Panc1 (cell line): ENCODE measurements at regions not wholly inside any gene's neighbourhood (a gene's known extent, or its start where the extent isn't known, plus 50 kb on each side); places are given as distances from the start of the nearest gene placed in this dataset.

Source experiments
- ATAC-seq: fragments of 200-7000 bp; cut with Tn5 transposase; 2 replicates; pipeline ENCODE4 v1.9.1; 2020; ENCODE audit warnings: mild to moderate bottlenecking, moderate library complexity
- BruUV-seq: library from RNA; stranded (reverse); fragments of 400-500 nt; replicated peaks from 2 replicates; lab custom pipeline; 2021; lab: Mats Ljungman, UMichigan
- CTCF ChIA-PET: fragments of 300-600 bp; sonication (Branson Sonifier 250); formaldehyde crosslinking; loops from one replicate; lab custom pipeline; 2022; ENCODE audit warnings: antibody characterized with exemption; lab: Charles Lee
- POLR2A ChIA-PET: fragments of 300-600 bp; sonication (Branson Sonifier 250); formaldehyde crosslinking; loops from one replicate; lab custom pipeline; 2022; ENCODE audit warnings: antibody characterized with exemption; lab: Charles Lee
- DNase-seq: peaks from one replicate; pipeline ENCODE4 v3.0.0-alpha.2; 2010; ENCODE audit warnings: low read depth, low spot score
- H3K27ac ChIP-seq: 2 replicates; pipeline ENCODE4 v1.5.1; 2011; ENCODE audit warnings: mild to moderate bottlenecking, low read length, inconsistent platforms
- H3K27me3 ChIP-seq: fragments of 200-500 bp; sonication (Bioruptor generic); 2 replicates; pipeline ENCODE4 v1.6.0; 2014; ENCODE audit warnings: low read length, inconsistent platforms; ENCODE audit not compliant: control insufficient read depth, insufficient read depth
- H3K36me3 ChIP-seq: fragments of 200-500 bp; sonication (Bioruptor generic); 2 replicates; pipeline ENCODE4 v1.5.1; 2014; ENCODE audit warnings: inconsistent platforms, mild to moderate bottlenecking, low read length, moderate library complexity; ENCODE audit not compliant: control insufficient read depth, insufficient read depth
- H3K4me1 ChIP-seq: 2 replicates; pipeline ENCODE4 v1.5.1; 2011; ENCODE audit warnings: inconsistent platforms, mild to moderate bottlenecking, low read length, moderate library complexity; ENCODE audit not compliant: control insufficient read depth, insufficient read depth
- H3K4me3 ChIP-seq, 2 experiments: 2 replicates each; pipeline ENCODE4 v1.5.1; 2011 to 2012; ENCODE audit warnings: low read depth in 2 of 2, low read length in 2 of 2, mild to moderate bottlenecking in 2 of 2, inconsistent platforms in 1 of 2, moderate library complexity in 1 of 2
- H3K9me3 ChIP-seq: fragments of 200-500 bp; sonication (Bioruptor generic); 2 replicates; pipeline ENCODE4 v1.5.1; 2014; ENCODE audit warnings: low read depth, mild to moderate bottlenecking, inconsistent platforms, low read length, moderate library complexity; ENCODE audit not compliant: control insufficient read depth, insufficient read depth
- POLR2AphosphoS5 ChIP-seq: IDR thresholded peaks from 2 replicates; pipeline ENCODE4 v1.6.1; 2012; ENCODE audit warnings: mild to moderate bottlenecking, low read depth, low read length, moderate library complexity
- SIN3A ChIP-seq: IDR thresholded peaks from 2 replicates; pipeline ENCODE4 v1.6.1; 2012; ENCODE audit warnings: low read depth, mild to moderate bottlenecking, low read length, moderate library complexity, borderline replicate concordance; ENCODE audit not compliant: insufficient read depth
- TCF7L2 ChIP-seq: IDR thresholded peaks from 2 replicates; pipeline ENCODE4 v1.6.1; 2011; ENCODE audit warnings: mild to moderate bottlenecking, low read depth, low read length, inconsistent platforms
- in situ Hi-C: cut with HindIII; loops from 2 replicates; pipeline ENCODE4 v1.10.0; 2016; ENCODE audit warnings: low sequenced_read_pairs, low pct_unique_long_range_greater_than_20kb
- intact Hi-C: fragments of 100-400 bp; cut with micrococcal nuclease; formaldehyde crosslinking; loops from one replicate; pipeline ENCODE4 v1.10.0; 2022; ENCODE audit not compliant: unreplicated experiment
- TF ChIP-seq, protein P1 (sequence below), 2 experiments: IDR thresholded peaks; 2 replicates each; pipeline ENCODE4 v1.6.1; 2011 to 2012; ENCODE audit warnings: low read depth in 2 of 2, control low read depth in 1 of 2, low read length in 1 of 2, mild to moderate bottlenecking in 1 of 2, moderate library complexity in 1 of 2; ENCODE audit not compliant: insufficient read depth in 1 of 2
- TF ChIP-seq, protein P2 (sequence below): fragments of 450-650 bp; IDR thresholded peaks from 2 replicates; pipeline ENCODE4 v1.5.1; 2017; ENCODE audit warnings: mild to moderate bottlenecking

DNA sequence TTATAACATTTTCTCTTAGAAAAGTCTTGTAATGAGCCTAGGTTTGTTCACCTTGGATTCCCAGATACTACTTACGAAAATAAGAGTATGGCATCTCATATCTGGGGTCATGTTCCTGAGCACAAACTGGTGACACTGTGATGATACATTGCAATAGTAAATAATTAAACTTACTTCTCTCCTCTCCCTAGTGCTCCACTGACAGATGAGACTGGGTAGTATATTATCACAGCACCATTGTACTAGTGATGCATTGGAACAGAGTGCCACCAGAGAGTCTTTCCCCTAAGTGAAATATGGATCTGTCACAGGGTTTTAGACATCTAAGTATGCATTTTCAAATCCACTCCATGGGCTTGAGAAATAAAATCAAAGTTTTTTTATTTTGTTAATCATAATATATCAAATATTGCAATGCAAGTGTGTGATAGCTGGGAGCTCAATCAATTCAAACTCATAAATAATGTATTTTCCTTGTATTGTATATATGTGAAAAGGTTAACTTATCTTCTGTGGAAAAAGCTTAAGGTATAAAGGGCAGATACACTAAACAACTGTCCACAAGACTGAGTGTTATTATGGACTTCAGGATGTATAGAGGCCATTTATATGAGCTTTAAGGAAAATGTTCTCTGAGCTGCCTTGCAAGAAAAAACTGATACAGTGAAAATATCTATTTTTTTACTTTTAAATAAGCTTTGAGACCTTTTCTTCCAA is 275.5 kb downstream of the ZWINT start:
- ATAC-seq = no peak
- TF ChIP-seq POLR2AphosphoS5 (no peak), TCF7L2 (no peak), SIN3A (no peak)
- TF ChIP-seq, protein P1, sequence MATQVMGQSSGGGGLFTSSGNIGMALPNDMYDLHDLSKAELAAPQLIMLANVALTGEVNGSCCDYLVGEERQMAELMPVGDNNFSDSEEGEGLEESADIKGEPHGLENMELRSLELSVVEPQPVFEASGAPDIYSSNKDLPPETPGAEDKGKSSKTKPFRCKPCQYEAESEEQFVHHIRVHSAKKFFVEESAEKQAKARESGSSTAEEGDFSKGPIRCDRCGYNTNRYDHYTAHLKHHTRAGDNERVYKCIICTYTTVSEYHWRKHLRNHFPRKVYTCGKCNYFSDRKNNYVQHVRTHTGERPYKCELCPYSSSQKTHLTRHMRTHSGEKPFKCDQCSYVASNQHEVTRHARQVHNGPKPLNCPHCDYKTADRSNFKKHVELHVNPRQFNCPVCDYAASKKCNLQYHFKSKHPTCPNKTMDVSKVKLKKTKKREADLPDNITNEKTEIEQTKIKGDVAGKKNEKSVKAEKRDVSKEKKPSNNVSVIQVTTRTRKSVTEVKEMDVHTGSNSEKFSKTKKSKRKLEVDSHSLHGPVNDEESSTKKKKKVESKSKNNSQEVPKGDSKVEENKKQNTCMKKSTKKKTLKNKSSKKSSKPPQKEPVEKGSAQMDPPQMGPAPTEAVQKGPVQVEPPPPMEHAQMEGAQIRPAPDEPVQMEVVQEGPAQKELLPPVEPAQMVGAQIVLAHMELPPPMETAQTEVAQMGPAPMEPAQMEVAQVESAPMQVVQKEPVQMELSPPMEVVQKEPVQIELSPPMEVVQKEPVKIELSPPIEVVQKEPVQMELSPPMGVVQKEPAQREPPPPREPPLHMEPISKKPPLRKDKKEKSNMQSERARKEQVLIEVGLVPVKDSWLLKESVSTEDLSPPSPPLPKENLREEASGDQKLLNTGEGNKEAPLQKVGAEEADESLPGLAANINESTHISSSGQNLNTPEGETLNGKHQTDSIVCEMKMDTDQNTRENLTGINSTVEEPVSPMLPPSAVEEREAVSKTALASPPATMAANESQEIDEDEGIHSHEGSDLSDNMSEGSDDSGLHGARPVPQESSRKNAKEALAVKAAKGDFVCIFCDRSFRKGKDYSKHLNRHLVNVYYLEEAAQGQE (IDR thresholded peaks at IDR 0.05; ENCODE audit: insufficient read depth in 1 of 2, low read depth in 2 of 2, low read length in 1 of 2) = no peak
- TF ChIP-seq, protein P2, sequence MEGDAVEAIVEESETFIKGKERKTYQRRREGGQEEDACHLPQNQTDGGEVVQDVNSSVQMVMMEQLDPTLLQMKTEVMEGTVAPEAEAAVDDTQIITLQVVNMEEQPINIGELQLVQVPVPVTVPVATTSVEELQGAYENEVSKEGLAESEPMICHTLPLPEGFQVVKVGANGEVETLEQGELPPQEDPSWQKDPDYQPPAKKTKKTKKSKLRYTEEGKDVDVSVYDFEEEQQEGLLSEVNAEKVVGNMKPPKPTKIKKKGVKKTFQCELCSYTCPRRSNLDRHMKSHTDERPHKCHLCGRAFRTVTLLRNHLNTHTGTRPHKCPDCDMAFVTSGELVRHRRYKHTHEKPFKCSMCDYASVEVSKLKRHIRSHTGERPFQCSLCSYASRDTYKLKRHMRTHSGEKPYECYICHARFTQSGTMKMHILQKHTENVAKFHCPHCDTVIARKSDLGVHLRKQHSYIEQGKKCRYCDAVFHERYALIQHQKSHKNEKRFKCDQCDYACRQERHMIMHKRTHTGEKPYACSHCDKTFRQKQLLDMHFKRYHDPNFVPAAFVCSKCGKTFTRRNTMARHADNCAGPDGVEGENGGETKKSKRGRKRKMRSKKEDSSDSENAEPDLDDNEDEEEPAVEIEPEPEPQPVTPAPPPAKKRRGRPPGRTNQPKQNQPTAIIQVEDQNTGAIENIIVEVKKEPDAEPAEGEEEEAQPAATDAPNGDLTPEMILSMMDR = no peak
- Histone ChIP-seq H3K27ac (no peak overlapping the region), H3K4me1 (no peaks in the 10 kb centered on the region), H3K4me3 (no peak overlapping the region), H3K27me3 (no peaks in the 10 kb centered on the region), H3K36me3 (no peaks in the 10 kb centered on the region), H3K9me3 (no peaks in the 10 kb centered on the region)
- ChIA-PET CTCF (no interaction called here), POLR2A (interaction anchor here (0.7 kb wide), 1 partner anchor 1123 kb away, joined by 3 read pairs; no protein-coding TSS in a partner anchor)
- in situ Hi-C loops = no loop called here
- intact Hi-C loops = no loop called here
- no peak for DNase-seq
- BruUV-seq = no TSS peak

DNA sequence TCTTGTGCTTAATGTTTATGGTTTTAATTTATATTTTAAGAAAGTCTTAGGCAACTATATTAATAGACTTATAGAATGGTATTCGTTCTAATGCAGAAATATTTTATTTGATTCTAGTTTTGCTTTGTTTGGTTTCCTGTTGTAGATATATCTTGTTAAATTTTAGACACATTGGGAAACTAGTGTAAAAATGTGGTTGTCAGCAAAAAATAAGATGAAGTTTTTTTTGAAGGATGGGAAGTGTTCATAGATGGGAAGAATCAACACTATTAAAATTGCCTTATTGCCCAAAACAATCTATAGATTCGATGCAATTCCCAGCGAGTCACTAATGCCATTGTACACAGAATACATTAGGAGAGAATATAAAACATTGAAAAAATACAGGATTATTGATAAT is 278.9 kb downstream of the ZWINT start:
- POLR2A ChIA-PET = no interaction called here
- CTCF ChIA-PET = no interaction called here
- Histone ChIP-seq H3K9me3 (no peaks in the 10 kb centered on the region), H3K27ac (no peak overlapping the region), H3K27me3 (no peaks in the 10 kb centered on the region), H3K36me3 (no peaks in the 10 kb centered on the region), H3K4me3 (no peak overlapping the region), H3K4me1 (no peaks in the 10 kb centered on the region)
- intact Hi-C loops = no loop called here
- BruUV-seq = no TSS peak
- DNase-seq (no peak), ATAC-seq (no peak)
- in situ Hi-C loops = no loop called here
- TF ChIP-seq SIN3A (no peak), TCF7L2 (no peak), POLR2AphosphoS5 (no peak)
- TF ChIP-seq, protein P2 = no peak
- TF ChIP-seq, protein P1 (IDR thresholded peaks at IDR 0.05; ENCODE audit: insufficient read depth in 1 of 2, low read depth in 2 of 2, low read length in 1 of 2) = no peak
